HG02970 (cell line): ENCODE measurements at regions not wholly inside any gene's neighbourhood (a gene's known extent, or its start where the extent isn't known, plus 50 kb on each side); places are given as distances from the start of the nearest gene placed in this dataset.

Experiments used
- ATAC-seq: cut with Tn5 transposase; IDR thresholded peaks from one replicate; pipeline ENCODE4 v1.9.1; 2021; ENCODE audit warnings: mild to moderate bottlenecking, moderate library complexity, moderate number of reproducible peaks; ENCODE audit not compliant: unreplicated experiment, low FRiP score

DNA sequence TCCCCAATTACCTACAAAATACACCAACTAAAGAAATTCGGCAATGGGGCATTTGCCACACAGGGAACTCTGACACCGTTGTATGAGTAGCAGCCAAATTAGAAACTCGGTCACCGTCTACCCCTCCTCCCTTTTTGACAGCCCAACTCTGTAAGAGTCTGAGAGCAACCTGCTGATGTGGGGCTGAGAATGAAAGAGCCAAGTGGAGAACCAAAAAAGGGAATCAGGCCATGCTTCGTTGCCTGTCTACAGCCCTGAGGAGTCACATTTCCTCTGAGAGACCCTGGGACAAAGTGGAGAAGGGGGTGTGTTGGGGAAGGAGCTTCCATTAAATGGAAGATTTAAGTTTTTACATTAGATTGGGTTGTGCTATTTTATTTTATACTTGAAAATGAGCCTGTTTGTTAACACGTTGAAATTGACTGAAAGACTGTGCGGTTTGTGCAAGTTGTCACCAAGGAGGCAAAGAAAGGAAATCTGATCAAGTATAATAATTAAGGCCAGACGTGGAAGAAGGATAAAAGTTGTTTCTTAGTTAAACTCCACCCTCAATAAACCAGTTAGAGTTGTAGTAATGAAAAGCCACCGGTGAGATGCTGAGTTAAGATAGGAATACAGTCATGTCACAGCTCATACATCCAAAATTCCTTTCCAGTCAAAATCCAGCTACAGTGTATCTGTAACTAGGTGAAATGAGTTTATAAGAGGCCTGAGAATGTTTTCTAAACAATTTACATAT is 131.7 kb upstream of the CREB1 start:
- ATAC-seq = no peak

DNA sequence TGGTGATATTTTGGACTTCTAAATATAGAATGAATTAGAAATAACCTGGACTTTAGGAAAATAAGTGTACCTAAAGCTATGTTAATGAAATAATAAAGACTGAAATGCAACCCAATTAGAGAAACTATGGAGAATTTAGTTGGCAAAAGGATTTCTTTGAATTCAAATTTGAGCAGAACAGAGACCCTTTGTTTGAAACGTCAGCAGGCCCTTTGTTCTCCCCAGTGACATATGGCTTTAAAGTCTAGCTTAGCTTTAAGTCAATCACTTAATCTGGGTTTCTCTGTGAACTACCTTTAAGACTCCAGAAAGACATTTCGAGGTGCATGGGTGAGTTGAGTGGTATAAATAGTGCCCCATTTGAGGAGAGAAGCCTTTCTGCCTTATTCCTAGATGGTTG is 130.5 kb upstream of the CREB1 start:
- no peak for ATAC-seq

- ATAC-seq = no peak
Observed at GRCh38 chr2:207401338-207401737, 128.4 kb upstream of the CREB1 start.

- ATAC-seq = no peak
Observed at GRCh38 chr2:207403141-207403540, 126.6 kb upstream of the CREB1 start.

- no peak for ATAC-seq
Observed at GRCh38 chr2:207403950-207404349, 125.8 kb upstream of the CREB1 start.

GRCh38 chr2:207405150-207405549 is 124.6 kb upstream of the CREB1 start:
- no peak for ATAC-seq

DNA sequence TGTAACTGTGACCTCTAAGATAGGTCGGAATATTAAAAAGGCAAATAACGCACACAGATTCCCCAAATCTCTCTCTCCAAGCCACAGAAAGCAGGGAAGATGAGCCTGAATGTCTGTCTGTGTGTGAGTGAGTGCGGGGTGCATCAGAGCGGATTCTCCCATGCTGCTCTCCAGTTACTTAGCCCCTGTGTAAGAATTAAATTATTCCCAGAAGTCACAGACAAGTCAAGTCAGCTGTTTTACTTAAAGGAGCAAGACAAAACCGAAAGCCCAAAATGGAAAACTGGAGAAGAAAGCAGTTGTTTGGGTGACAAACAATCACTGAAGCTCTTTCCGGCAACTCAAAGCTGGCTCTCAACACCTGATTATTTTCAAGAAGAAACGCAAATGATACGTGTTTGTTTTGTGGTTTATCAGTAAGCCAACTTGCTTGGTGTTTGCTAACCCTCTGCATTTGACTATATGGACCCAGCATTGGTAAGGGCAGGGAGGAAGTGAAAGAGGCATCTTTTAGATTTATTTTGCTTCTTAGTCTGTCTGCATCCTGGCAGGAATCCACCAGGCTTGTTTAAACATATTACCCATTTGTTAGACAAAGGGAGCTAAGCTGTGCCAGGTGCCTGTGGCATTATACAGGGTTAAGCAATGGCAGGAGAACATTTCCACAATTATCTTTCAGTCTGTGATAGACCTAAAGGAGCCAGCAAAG is 121.5 kb upstream of the CREB1 start:
- no peak for ATAC-seq

DNA sequence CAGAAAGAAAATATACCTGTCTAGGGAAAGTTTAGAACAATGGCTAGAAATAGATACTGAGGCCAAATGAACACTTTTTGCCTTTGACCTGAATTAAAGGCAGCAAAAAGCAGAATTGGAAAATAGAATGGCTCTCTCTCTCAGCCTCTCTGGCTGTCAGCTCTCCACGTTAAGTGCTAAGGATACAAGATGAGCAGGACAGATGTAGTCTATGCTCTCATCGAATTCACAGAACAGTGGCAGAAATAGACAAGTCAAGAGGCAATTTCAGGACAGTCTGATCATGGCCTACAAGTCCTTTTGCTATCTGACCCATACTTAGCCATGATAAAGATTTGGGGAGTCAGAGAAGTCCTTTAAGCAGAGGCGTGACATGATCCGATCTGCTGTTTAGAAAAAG is 120.2 kb upstream of the CREB1 start:
- ATAC-seq = no peak

GRCh38 chr2:207412787-207413310 is 116.9 kb upstream of the CREB1 start:
- no peak for ATAC-seq

- no peak for ATAC-seq
Observed at GRCh38 chr2:207413376-207413907, 116.3 kb upstream of the CREB1 start.

DNA sequence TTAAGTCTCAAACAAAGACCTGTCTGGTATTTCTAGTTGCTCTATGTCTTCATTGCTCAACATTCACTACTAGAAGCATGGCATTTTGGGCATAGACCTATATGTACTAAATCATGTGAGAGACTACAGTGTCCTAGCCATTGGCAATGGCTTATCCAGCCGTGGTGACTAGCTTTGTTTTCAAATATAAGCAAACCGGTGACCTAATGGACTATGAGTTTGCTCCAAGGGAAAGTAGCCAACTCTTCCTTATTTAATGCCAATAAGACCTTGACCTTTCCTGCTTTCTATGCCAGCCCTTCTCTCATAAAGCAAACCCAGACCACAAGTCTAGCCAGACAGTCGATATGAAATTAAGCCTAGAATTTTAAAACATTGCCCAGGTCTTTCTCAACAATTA is 113.7 kb upstream of the CREB1 start:
- ATAC-seq = no peak

- no peak for ATAC-seq
Observed at GRCh38 chr2:207416900-207417299, 112.9 kb upstream of the CREB1 start.

DNA sequence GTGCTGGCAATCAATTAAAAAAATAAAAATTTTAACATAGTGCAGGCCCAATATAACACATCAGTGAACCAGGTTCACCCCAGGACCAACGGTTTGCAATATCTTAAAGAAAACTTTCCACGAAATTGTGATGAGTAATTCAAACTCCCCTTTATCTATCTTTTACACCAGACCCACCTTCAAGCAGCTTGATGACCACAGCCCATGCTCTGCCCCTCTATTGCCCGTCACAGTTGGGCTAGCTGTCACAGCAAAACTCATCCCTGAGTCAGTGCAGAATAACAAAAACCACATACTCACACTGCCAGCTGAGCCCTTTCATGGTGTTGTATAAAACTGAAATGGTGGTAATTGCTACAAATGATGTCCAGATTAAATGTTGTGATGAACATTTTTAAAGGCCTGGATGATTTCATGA is 112.5 kb upstream of the CREB1 start:
- no peak for ATAC-seq

GRCh38 chr2:207418419-207418818 is 111.3 kb upstream of the CREB1 start:
- ATAC-seq = no peak

GRCh38 chr2:207419331-207419730 is 110.4 kb upstream of the CREB1 start:
- ATAC-seq = no peak

DNA sequence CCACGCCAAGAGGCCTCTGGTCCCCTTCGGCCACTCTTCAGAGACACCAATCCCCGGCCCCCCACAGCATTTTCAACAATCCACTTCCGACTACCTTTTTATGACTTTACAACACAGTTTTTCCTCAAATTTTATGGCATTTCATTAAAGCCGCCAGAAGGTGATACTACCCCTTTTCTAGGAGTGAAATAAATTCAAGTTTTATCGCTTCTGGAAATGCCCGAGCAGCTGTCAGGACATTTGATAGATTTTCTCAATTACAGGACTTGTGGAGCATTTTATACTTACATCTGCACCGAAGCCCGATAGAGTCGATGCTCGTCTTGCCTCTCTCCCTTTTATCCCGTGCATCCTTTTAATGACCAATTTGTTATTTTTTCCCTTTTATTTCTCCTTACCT is 108.1 kb upstream of the CREB1 start:
- no peak for ATAC-seq

DNA sequence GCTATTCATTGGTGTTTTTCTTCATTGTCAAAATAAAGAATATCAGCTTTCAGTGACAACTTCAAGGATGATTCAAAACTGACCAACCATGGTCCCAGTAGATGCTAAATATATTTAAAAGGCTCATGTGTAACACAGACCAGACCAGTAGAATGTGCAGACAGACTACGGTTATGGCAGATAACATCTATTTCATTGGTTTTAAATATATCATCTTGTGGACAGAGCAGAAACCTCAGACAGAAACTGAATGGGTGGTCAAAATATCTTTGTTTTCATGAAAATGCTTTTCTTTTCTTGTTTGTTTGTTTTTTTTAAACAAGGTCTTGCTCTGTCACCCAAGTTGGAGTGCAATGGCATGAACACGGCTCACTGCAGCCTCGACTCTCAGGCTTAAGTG is 107.4 kb upstream of the CREB1 start:
- no peak for ATAC-seq

GRCh38 chr2:207423886-207424285 is 105.9 kb upstream of the CREB1 start:
- ATAC-seq = no peak

- ATAC-seq = no peak
Observed at GRCh38 chr2:207427986-207428385, 101.8 kb upstream of the CREB1 start.

- ATAC-seq = no peak
Observed at GRCh38 chr2:207428573-207428972, 101.2 kb upstream of the CREB1 start.

- no peak for ATAC-seq
Observed at GRCh38 chr2:207432453-207432852, 97.3 kb upstream of the CREB1 start.

DNA sequence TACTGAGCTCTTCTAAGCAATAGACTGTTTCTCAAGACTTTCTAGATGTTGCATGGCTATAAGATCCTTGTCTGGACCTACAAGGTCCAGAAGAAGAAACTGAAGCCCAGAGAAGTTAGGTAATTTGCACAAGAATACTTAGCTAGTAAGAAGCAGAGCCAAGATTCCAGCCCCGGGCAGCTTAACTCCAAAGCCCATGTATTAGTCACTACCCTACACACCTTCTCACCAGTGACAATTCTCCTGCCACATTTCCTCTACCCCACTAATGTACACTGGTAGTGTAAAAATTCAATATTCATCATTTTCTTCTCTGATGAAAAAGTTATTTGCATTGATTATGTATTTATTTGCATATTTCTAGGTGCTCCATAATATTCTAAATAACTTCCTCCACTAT is 95.5 kb upstream of the CREB1 start:
- no peak for ATAC-seq
